ENCODE measurements at regions not wholly inside any gene's neighbourhood (a gene's known extent, or its start where the extent isn't known, plus 50 kb on each side); places are given as distances from the start of the nearest gene placed in this dataset.

GRCh38 chr6:150741633-150742200 lies 123.8 kb upstream of the MTHFD1L start:
- peak in 1 of 2 donors; percentile 62 for TF ChIP-seq CTCF (IDR thresholded peaks at IDR 0.05)
- Histone ChIP-seq H3K36me3 (no peaks in the 10 kb centered on the region), H3K27me3 (no peaks in the 10 kb centered on the region), H3K4me3 (no peak overlapping the region), H3K27ac (no peak overlapping the region), H3K9me3 (no peaks in the 10 kb centered on the region), H3K4me1 (no peaks in the 10 kb centered on the region)
- DNase-seq (ENCODE audit: low spot score), result no peak

- H3K27ac ChIP-seq, result no peak overlapping the region
- H3K36me3 ChIP-seq, result no peaks in the 10 kb centered on the region
- DNase-seq (ENCODE audit: low spot score), result no peak
- H3K4me1 ChIP-seq, result no peaks in the 10 kb centered on the region
- H3K27me3 ChIP-seq, result no peaks in the 10 kb centered on the region
- H3K4me3 ChIP-seq, result no peak overlapping the region
- no peak for TF ChIP-seq CTCF (IDR thresholded peaks at IDR 0.05)
- H3K9me3 ChIP-seq, result no peaks in the 10 kb centered on the region
These were observed 120.8 kb upstream of the MTHFD1L start for GRCh38 chr6:150744522-150745260.

- H3K4me3 ChIP-seq, result no peak overlapping the region
- no peaks in the 10 kb centered on the region for H3K9me3 ChIP-seq
- no peak for TF ChIP-seq CTCF (IDR thresholded peaks at IDR 0.05)
- H3K36me3 ChIP-seq, result no peaks in the 10 kb centered on the region
- H3K27ac ChIP-seq, result no peak overlapping the region
- DNase-seq (ENCODE audit: low spot score), result no peak
- H3K4me1 ChIP-seq, result no peaks in the 10 kb centered on the region
- H3K27me3 ChIP-seq, result no peaks in the 10 kb centered on the region
These were observed 119.6 kb upstream of the MTHFD1L start for GRCh38 chr6:150745896-150746295.

GRCh38 chr6:150747155-150747554 lies 118.3 kb upstream of the MTHFD1L start:
- no peak for TF ChIP-seq CTCF (IDR thresholded peaks at IDR 0.05)
- no peaks in the 10 kb centered on the region for H3K4me1 ChIP-seq
- H3K27me3 ChIP-seq, result no peaks in the 10 kb centered on the region
- no peak overlapping the region for H3K27ac ChIP-seq
- DNase-seq (ENCODE audit: low spot score), result no peak
- H3K9me3 ChIP-seq, result no peaks in the 10 kb centered on the region
- no peak overlapping the region for H3K4me3 ChIP-seq
- H3K36me3 ChIP-seq, result no peaks in the 10 kb centered on the region

DNA sequence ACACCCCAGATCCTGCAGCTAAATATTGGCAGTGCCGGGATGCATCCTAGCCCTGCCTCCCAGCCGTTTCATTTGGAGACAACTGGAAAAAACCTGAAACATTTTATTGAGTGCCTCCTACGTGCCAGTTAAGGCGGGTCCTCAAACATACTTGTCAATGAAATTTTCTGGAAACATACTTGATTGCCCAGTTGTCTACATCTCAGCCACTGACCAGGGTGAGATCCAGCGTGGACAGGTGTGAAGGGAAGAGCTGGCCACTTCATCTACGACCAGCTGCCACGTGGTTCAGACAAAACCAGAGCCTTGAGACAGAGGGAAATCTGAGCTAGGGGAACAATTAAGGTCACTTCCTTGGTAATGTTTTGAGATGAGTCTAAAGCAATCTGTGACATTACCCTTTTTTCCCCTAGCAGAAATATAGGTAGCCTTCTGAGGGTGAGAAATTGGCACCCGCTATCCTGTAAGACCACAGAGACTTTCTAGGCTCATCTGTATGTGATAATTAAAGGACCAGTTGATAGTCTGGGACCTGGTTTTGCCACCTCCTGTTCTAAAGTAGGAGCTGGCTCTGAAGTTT lies 116.3 kb upstream of the MTHFD1L start:
- Histone ChIP-seq H3K4me1 (no peaks in the 10 kb centered on the region), H3K27ac (no peak overlapping the region), H3K27me3 (no peaks in the 10 kb centered on the region), H3K4me3 (no peak overlapping the region), H3K36me3 (no peaks in the 10 kb centered on the region), H3K9me3 (no peaks in the 10 kb centered on the region)
- no peak for DNase-seq (ENCODE audit: low spot score)
- no peak for TF ChIP-seq CTCF (IDR thresholded peaks at IDR 0.05)

All from right atrium auricular region (tissue), 2 donors.